Mesenchymal stem cell (in vitro differentiated cells and primary cell): ENCODE measurements at regions not wholly inside any gene's neighbourhood (a gene's known extent, or its start where the extent isn't known, plus 50 kb on each side); places are given as distances from the start of the nearest gene placed in this dataset.

ENCODE experiments used
- DNase-seq: peaks from one replicate; pipeline ENCODE4 v3.0.0-alpha.2; 2013
- H2AFZ ChIP-seq: one replicate; pipeline ENCODE4 v1.6.1; 2013; ENCODE audit warnings: low read depth, mild to moderate bottlenecking, control low read depth, inconsistent platforms, low read length, moderate library complexity
- H2AK5ac ChIP-seq: 2 replicates; pipeline ENCODE4 v1.6.1; 2013; ENCODE audit warnings: low read length, moderate library complexity, mild to moderate bottlenecking, inconsistent platforms; ENCODE audit not compliant: severe bottlenecking
- H2BK120ac ChIP-seq: one replicate; pipeline ENCODE4 v1.6.1; 2013; ENCODE audit warnings: low read depth, mild to moderate bottlenecking, inconsistent platforms, low read length, moderate library complexity
- H2BK12ac ChIP-seq, 2 experiments: one replicate each; pipeline ENCODE4 v1.6.1; 2013; ENCODE audit warnings: inconsistent platforms in 2 of 2, low read length in 2 of 2, mild to moderate bottlenecking in 2 of 2, moderate library complexity in 2 of 2, control low read depth in 1 of 2
- H2BK15ac ChIP-seq: one replicate; pipeline ENCODE4 v1.6.1; 2013; ENCODE audit warnings: mild to moderate bottlenecking, low read depth, inconsistent platforms; ENCODE audit not compliant: poor library complexity, severe bottlenecking
- H2BK5ac ChIP-seq: 2 replicates; pipeline ENCODE4 v1.6.1; 2013; ENCODE audit warnings: low read depth, mild to moderate bottlenecking, low read length, control low read depth, inconsistent platforms; ENCODE audit not compliant: poor library complexity, severe bottlenecking
- H3K14ac ChIP-seq, 2 experiments: one replicate each; pipeline ENCODE4 v1.6.1; 2013; ENCODE audit warnings: inconsistent platforms in 2 of 2, low read length in 2 of 2, control low read depth in 1 of 2, mild to moderate bottlenecking in 1 of 2, moderate library complexity in 1 of 2
- H3K18ac ChIP-seq, 2 experiments: one replicate each; pipeline ENCODE4 v1.6.1; 2013; ENCODE audit warnings: inconsistent platforms in 2 of 2, low read length in 2 of 2, control low read depth in 1 of 2, low read depth in 1 of 2, mild to moderate bottlenecking in 1 of 2
- H3K23ac ChIP-seq, 2 experiments: one replicate each; pipeline ENCODE4 v1.6.1; 2013; ENCODE audit warnings: inconsistent platforms in 2 of 2, low read length in 2 of 2, mild to moderate bottlenecking in 2 of 2, moderate library complexity in 2 of 2, control low read depth in 1 of 2
- H3K27ac ChIP-seq: 2 replicates; pipeline ENCODE4 v1.5.1; 2013; ENCODE audit warnings: mild to moderate bottlenecking, moderate library complexity, low read length, control low read depth, inconsistent platforms; ENCODE audit not compliant: poor library complexity, severe bottlenecking
- H3K27me3 ChIP-seq, 2 experiments: 2 replicates each; pipeline versions ENCODE4 v1.6.1 to v1.7.0; 2013; ENCODE audit warnings: low read length in 2 of 2, mild to moderate bottlenecking in 2 of 2, moderate library complexity in 2 of 2, control low read depth in 1 of 2, inconsistent platforms in 1 of 2; ENCODE audit not compliant: control insufficient read depth in 1 of 2, insufficient read depth in 1 of 2
- H3K36me3 ChIP-seq, 2 experiments: 2 replicates each; pipeline versions ENCODE4 v1.6.1 to v1.7.0; 2013; ENCODE audit warnings: low read length in 2 of 2, control low read depth in 1 of 2, inconsistent platforms in 1 of 2, low read depth in 1 of 2, mild to moderate bottlenecking in 1 of 2; ENCODE audit not compliant: insufficient read depth in 2 of 2, control insufficient read depth in 1 of 2
- H3K4ac ChIP-seq, 2 experiments: one replicate each; pipeline ENCODE4 v1.6.1; 2013; ENCODE audit warnings: inconsistent platforms in 2 of 2, low read length in 2 of 2, mild to moderate bottlenecking in 2 of 2, moderate library complexity in 2 of 2, control low read depth in 1 of 2, low read depth in 1 of 2
- H3K4me1 ChIP-seq: 2 replicates; pipeline ENCODE4 v1.6.1; 2013; ENCODE audit warnings: low read depth, low read length, control low read depth; ENCODE audit not compliant: control insufficient read depth, insufficient read depth
- H3K4me2 ChIP-seq: 2 replicates; pipeline ENCODE4 v1.6.1; 2013; ENCODE audit warnings: low read length, mild to moderate bottlenecking, inconsistent platforms; ENCODE audit not compliant: poor library complexity, severe bottlenecking
- H3K4me3 ChIP-seq, 2 experiments: 2 replicates each; pipeline versions ENCODE4 v1.5.1 to v1.7.0; 2013; ENCODE audit warnings: low read length in 2 of 2, mild to moderate bottlenecking in 2 of 2, control low read depth in 1 of 2, low read depth in 1 of 2; ENCODE audit not compliant: insufficient read depth in 1 of 2
- H3K79me1 ChIP-seq: replicated peaks from 2 replicates; pipeline ENCODE4 v1.6.1; 2013; ENCODE audit warnings: mild to moderate bottlenecking, control low read depth, low read length, inconsistent platforms; ENCODE audit not compliant: poor library complexity, severe bottlenecking
- H3K9ac ChIP-seq: 2 replicates; pipeline ENCODE4 v1.7.0; 2013; ENCODE audit warnings: mild to moderate bottlenecking, low read length, moderate library complexity
- H3K9me3 ChIP-seq: 2 replicates; pipeline ENCODE4 v1.7.0; 2013; ENCODE audit warnings: mild to moderate bottlenecking, low read length; ENCODE audit not compliant: control insufficient read depth
- H4K8ac ChIP-seq: one replicate; pipeline ENCODE4 v1.6.1; 2013; ENCODE audit warnings: inconsistent platforms, mild to moderate bottlenecking, low read length, moderate library complexity
- H4K91ac ChIP-seq: one replicate; pipeline ENCODE4 v1.6.1; 2013; ENCODE audit warnings: mild to moderate bottlenecking, low read length, inconsistent platforms
- WGBS: methylation state at CpG from one replicate; pipeline ENCODE4 v1.1.7; 2013; ENCODE audit warnings: mixed read lengths; 5-methylcytosine and 5-hydroxymethylcytosine counted together

DNA sequence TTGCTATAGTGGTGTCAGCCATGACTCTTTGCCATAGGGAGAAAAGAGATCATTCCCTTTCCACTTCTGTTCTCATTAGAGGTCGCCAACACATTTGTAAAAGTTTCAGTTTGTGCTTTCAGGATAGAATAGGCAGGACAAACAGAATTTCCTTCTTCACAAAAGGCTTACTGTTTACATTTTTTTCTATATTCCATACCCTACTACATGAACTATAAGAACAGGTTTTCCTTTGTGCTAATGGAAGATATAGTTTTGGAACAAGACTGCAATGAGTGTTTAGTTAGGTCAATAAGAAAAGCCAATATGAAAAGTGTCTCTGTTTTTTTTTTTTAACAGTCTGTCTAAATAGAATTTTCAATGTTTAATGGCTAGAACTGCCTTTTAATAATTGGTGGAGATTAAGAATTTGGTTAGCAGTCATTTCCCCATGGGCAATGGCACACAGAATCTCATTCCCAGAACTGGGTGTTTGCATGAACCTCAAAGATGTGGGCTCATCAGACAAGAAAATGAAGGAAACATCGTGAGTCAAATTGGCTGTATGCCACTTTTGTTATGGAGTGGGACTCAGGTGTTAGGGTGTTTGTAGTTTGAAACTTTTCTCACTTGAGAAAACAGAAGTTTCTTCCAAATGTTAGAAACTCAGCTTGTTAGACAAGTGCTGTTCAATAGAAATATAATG is 75.2 kb upstream of the PRLR start:
- Histone ChIP-seq H2BK15ac (no peak overlapping the region), H3K36me3 (no peaks in the 10 kb centered on the region), H3K4me2 (no peak overlapping the region), H3K18ac (no peak overlapping the region), H3K4me3 (no peak overlapping the region), H3K23ac (no peak overlapping the region), H2BK120ac (no peak overlapping the region), H4K8ac (no peak overlapping the region), H3K79me1 (no peaks in the 10 kb centered on the region), H2AFZ (no peak overlapping the region), H3K9me3 (no peaks in the 10 kb centered on the region), H3K4ac (no peak overlapping the region), H3K27ac (no peak overlapping the region), H3K9ac (no peak overlapping the region), H2AK5ac (no peak overlapping the region), H2BK12ac (no peak overlapping the region), H3K14ac (no peak overlapping the region), H3K4me1 (no peaks in the 10 kb centered on the region), H2BK5ac (no peak overlapping the region), H4K91ac (no peak overlapping the region), H3K27me3 (peaks cover 0 to 37% of the 10 kb centered on the region in 2 experiments)
- DNase-seq = no peak
- WGBS = 86% methylated on average over 1 of the region's 2 CpGs

DNA sequence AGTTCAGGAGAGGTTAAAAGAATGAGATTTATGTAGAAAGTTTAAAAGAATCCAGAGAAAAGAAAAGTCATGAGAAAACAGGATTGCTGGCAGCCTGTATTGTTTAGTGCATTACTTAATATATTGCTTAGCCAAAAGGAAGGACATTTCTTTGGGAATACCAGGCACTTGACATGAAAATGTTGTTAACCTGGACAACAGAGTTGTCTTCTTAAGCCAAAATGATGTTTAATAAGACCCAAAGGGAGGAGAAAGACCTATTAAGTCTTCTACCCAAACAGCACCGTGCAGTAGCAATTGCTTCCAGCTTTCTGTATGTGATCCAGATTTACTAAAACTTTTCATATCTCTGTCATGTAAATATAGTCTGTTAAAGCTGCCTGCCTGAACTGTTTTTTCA is 74.0 kb upstream of the PRLR start:
- no peaks in the 10 kb centered on the region for H3K36me3 ChIP-seq
- H3K4me1 ChIP-seq = no peaks in the 10 kb centered on the region
- no peaks in the 10 kb centered on the region for H3K9me3 ChIP-seq
- H4K8ac ChIP-seq = no peak overlapping the region
- H3K18ac ChIP-seq = no peak overlapping the region
- no peak overlapping the region for H2BK120ac ChIP-seq
- H3K4ac ChIP-seq = no peak overlapping the region
- no peak overlapping the region for H3K23ac ChIP-seq
- H3K4me2 ChIP-seq = no peak overlapping the region
- H2AFZ ChIP-seq = no peak overlapping the region
- H2AK5ac ChIP-seq = no peak overlapping the region
- no peak overlapping the region for H3K9ac ChIP-seq
- peaks cover 0 to 31% of the 10 kb centered on the region in 2 experiments for H3K27me3 ChIP-seq
- no peaks in the 10 kb centered on the region for H3K79me1 ChIP-seq
- H3K14ac ChIP-seq = no peak overlapping the region
- H2BK5ac ChIP-seq = no peak overlapping the region
- H4K91ac ChIP-seq = no peak overlapping the region
- no peak overlapping the region for H2BK15ac ChIP-seq
- H2BK12ac ChIP-seq = no peak overlapping the region
- H3K27ac ChIP-seq = no peak overlapping the region
- WGBS = 100% methylated on average over 1 of the region's 1 CpG
- H3K4me3 ChIP-seq = no peak overlapping the region
- DNase-seq = no peak

DNA sequence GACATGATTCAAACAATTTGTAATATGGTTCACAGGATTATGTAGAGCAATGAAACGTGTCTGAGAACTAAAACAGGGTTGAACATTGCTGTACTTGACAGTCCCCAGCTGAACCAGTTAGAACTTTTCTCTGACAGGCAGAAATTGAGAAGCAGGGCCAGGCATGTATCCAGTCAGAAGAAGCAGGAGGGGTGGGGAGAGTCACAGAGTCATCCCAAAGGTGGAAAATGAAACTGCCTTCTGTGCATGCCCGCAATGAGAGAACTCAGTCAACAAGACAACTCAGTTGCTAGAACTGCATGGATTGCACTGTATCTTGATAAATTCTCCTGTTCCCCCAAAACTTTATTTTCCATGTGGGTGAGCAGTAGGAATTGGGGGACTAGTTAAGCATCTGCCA is 72.9 kb upstream of the PRLR start:
- no peak overlapping the region for H4K8ac ChIP-seq
- no peak overlapping the region for H3K18ac ChIP-seq
- no peaks in the 10 kb centered on the region for H3K9me3 ChIP-seq
- no peak overlapping the region for H3K4me2 ChIP-seq
- H2BK120ac ChIP-seq = no peak overlapping the region
- no peaks in the 10 kb centered on the region for H3K79me1 ChIP-seq
- H2BK5ac ChIP-seq = no peak overlapping the region
- peaks cover 0 to 25% of the 10 kb centered on the region in 2 experiments for H3K27me3 ChIP-seq
- H3K9ac ChIP-seq = no peak overlapping the region
- no peak for DNase-seq
- H3K36me3 ChIP-seq = no peaks in the 10 kb centered on the region
- no peaks in the 10 kb centered on the region for H3K4me1 ChIP-seq
- H3K14ac ChIP-seq = no peak overlapping the region
- no peak overlapping the region for H3K23ac ChIP-seq
- H2BK12ac ChIP-seq = no peak overlapping the region
- H2BK15ac ChIP-seq = no peak overlapping the region
- no peak overlapping the region for H3K4ac ChIP-seq
- no peak overlapping the region for H4K91ac ChIP-seq
- no peak overlapping the region for H3K4me3 ChIP-seq
- WGBS = 79% methylated on average over 1 of the region's 2 CpGs
- no peak overlapping the region for H2AFZ ChIP-seq
- H2AK5ac ChIP-seq = no peak overlapping the region
- H3K27ac ChIP-seq = no peak overlapping the region

DNA sequence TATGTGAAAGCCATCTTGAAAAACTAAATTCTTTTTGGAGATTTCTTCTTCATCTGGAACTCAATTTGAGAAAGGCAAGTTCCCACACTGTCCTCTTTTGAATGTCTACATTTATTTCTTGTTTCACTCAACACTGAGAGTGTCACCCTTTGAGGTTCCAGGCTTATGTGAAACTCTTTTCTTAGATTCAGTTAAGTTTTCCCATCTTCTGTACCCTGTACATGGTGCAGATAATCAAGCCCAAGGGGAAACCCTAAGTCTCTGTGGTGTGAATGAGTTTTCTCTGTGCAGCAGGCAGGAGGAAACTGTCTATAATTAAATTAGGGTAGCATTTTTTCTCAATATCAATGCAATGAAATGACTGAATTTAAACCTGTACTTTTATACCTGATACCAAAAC is 72.3 kb upstream of the PRLR start:
- Histone ChIP-seq H3K27me3 (peaks cover 0 to 19% of the 10 kb centered on the region in 2 experiments), H3K4me3 (no peak overlapping the region), H3K9me3 (no peaks in the 10 kb centered on the region), H4K91ac (no peak overlapping the region), H2AK5ac (no peak overlapping the region), H3K27ac (no peak overlapping the region), H3K23ac (no peak overlapping the region), H3K36me3 (no peaks in the 10 kb centered on the region), H2BK5ac (no peak overlapping the region), H2BK120ac (no peak overlapping the region), H3K4ac (no peak overlapping the region), H3K4me1 (no peaks in the 10 kb centered on the region), H3K4me2 (no peak overlapping the region), H3K79me1 (no peaks in the 10 kb centered on the region), H2BK12ac (no peak overlapping the region), H3K18ac (no peak overlapping the region), H2BK15ac (no peak overlapping the region), H3K9ac (no peak overlapping the region), H2AFZ (no peak overlapping the region), H4K8ac (no peak overlapping the region), H3K14ac (no peak overlapping the region)
- no peak for DNase-seq
